OCI-LY1 (cell line): ENCODE measurements at regions not wholly inside any gene's neighbourhood (a gene's known extent, or its start where the extent isn't known, plus 50 kb on each side); places are given as distances from the start of the nearest gene placed in this dataset.

Source experiments
- H2AFZ ChIP-seq: fragments of 200-600 bp; sonication (generic), shearing (Covaris generic); 2 replicates; pipeline ENCODE4 v1.6.0; 2014; ENCODE audit warnings: antibody characterized with exemption, mild to moderate bottlenecking, low read length
- H3F3A ChIP-seq: fragments of 200-600 bp; sonication (generic), shearing (Covaris generic); 2 replicates; pipeline ENCODE4 v1.6.0; 2014; ENCODE audit warnings: mild to moderate bottlenecking, antibody characterized with exemption, low read length, moderate library complexity; ENCODE audit not compliant: insufficient read depth
- H3K27ac ChIP-seq: fragments of 200-600 bp; sonication (generic); 2 replicates; pipeline ENCODE4 v1.5.1; 2014; ENCODE audit warnings: low read length, mixed run types, mild to moderate bottlenecking, low read depth; ENCODE audit not compliant: poor library complexity, severe bottlenecking
- H3K27me3 ChIP-seq: fragments of 200-600 bp; sonication (generic); 2 replicates; pipeline ENCODE4 v1.6.0; 2014; ENCODE audit warnings: antibody characterized with exemption, mild to moderate bottlenecking, low read length, moderate library complexity; ENCODE audit not compliant: insufficient read depth
- H3K36me3 ChIP-seq: fragments of 200-600 bp; sonication (generic); 2 replicates; pipeline ENCODE4 v1.6.1; 2014; ENCODE audit warnings: mild to moderate bottlenecking, antibody characterized with exemption, low read length, moderate library complexity, mixed read lengths; ENCODE audit not compliant: insufficient read depth
- H3K4me1 ChIP-seq: fragments of 200-600 bp; sonication (generic); 2 replicates; pipeline ENCODE4 v1.5.1; 2014; ENCODE audit warnings: mild to moderate bottlenecking, low read length, moderate library complexity; ENCODE audit not compliant: insufficient read depth, severe bottlenecking
- H3K4me2 ChIP-seq: fragments of 200-600 bp; sonication (generic), shearing (Covaris generic); 2 replicates; pipeline ENCODE4 v1.6.1; 2014; ENCODE audit warnings: low read length
- H3K4me3 ChIP-seq: fragments of 200-600 bp; sonication (generic); 2 replicates; pipeline ENCODE4 v1.5.1; 2014; ENCODE audit warnings: low read length, low read depth, mild to moderate bottlenecking, mixed read lengths; ENCODE audit not compliant: poor library complexity, severe bottlenecking
- H3K79me2 ChIP-seq: fragments of 200-600 bp; shearing (Covaris generic); 2 replicates; pipeline ENCODE4 v1.6.1; 2016; ENCODE audit warnings: mixed run types, low read length, mixed read lengths; ENCODE audit not compliant: insufficient read depth
- H3K9ac ChIP-seq: fragments of 200-600 bp; sonication (generic), shearing (Covaris generic); 2 replicates; pipeline ENCODE4 v1.6.1; 2014; ENCODE audit warnings: mild to moderate bottlenecking, low read length, mixed read lengths
- H3K9me2 ChIP-seq: fragments of 200-600 bp; sonication (generic), shearing (Covaris generic); 2 replicates; pipeline ENCODE4 v1.6.1; 2014; ENCODE audit warnings: low read depth, mild to moderate bottlenecking, low read length, mixed read lengths
- H3K9me3 ChIP-seq: fragments of 200-600 bp; shearing (Covaris generic); 2 replicates; pipeline ENCODE4 v1.6.1; 2014; ENCODE audit warnings: low read length, mixed read lengths
- H4K20me1 ChIP-seq: fragments of 200-600 bp; sonication (generic), shearing (Covaris generic); 2 replicates; pipeline ENCODE4 v1.6.0; 2016; ENCODE audit warnings: mild to moderate bottlenecking, low read length; ENCODE audit not compliant: insufficient read depth
- CTCF ChIP-seq: fragments of 200-600 bp; sonication (generic), shearing (Covaris generic); IDR thresholded peaks from 2 replicates; pipeline ENCODE4 v1.5.1; 2017; ENCODE audit warnings: mild to moderate bottlenecking, antibody characterized with exemption, low read length, moderate library complexity, mixed read lengths
- EZH2 ChIP-seq: fragments of 200-600 bp; sonication (generic), shearing (Covaris generic); IDR thresholded peaks from 2 replicates; pipeline ENCODE4 v1.8.0; 2017; ENCODE audit warnings: borderline replicate concordance, mixed run types, mild to moderate bottlenecking, antibody characterized with exemption, low read length, moderate library complexity, mixed read lengths

GRCh38 chr5:74063346-74063745 is 437.4 kb downstream of the ARHGEF28 start:
- no peak overlapping the region for H2AFZ ChIP-seq

DNA sequence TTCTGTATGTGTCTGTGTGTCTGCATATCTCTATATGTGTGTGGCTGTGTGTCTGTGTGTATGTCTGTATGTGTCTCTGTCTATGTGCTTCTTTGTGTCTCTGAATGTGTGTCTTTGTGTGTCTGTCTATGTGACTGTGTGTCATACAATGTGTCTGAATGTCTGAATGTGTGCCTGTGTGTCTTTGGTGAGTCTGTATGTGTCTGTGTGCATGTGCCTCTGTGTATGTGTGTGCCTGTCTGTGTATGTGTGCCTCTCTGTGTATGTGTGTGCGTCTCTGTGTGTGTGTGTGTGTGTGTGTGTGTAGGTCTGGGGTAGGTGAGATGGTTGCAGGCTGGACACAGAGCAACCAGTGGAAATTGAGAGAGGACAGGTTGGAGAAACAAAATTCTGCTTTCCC is 435.3 kb downstream of the ARHGEF28 start:
- no peak overlapping the region for H3K4me3 ChIP-seq
- H3K4me1 ChIP-seq, result no peaks in the 10 kb centered on the region
- peaks cover 4% of the 10 kb centered on the region; the same call in 1 of the 2 replicates for H3K27me3 ChIP-seq
- no peaks in the 10 kb centered on the region for H3K79me2 ChIP-seq
- H3K9me2 ChIP-seq, result no peaks in the 10 kb centered on the region
- no peaks in the 10 kb centered on the region for H3K36me3 ChIP-seq
- H3K27ac ChIP-seq, result no peak overlapping the region
- H2AFZ ChIP-seq, result no peak overlapping the region
- no peaks in the 10 kb centered on the region for H3F3A ChIP-seq
- no peaks in the 10 kb centered on the region for H3K9me3 ChIP-seq
- H3K4me2 ChIP-seq, result no peak overlapping the region
- no peak for TF ChIP-seq CTCF
- no peak for TF ChIP-seq EZH2
- H4K20me1 ChIP-seq, result no peaks in the 10 kb centered on the region
- H3K9ac ChIP-seq, result no peak overlapping the region

More at GRCh38 chr5:74063346-74063745, 437.4 kb downstream of the ARHGEF28 start:
- Histone ChIP-seq H3K36me3 (no peaks in the 10 kb centered on the region), H3K4me1 (no peaks in the 10 kb centered on the region), H3K9me2 (no peaks in the 10 kb centered on the region), H3K27me3 (no peaks in the 10 kb centered on the region), H4K20me1 (no peaks in the 10 kb centered on the region), H3K27ac (no peak overlapping the region), H3K9me3 (no peaks in the 10 kb centered on the region), H3K79me2 (no peaks in the 10 kb centered on the region), H3F3A (no peaks in the 10 kb centered on the region), H3K4me3 (no peak overlapping the region), H3K9ac (no peak overlapping the region), H3K4me2 (no peak overlapping the region)
- TF ChIP-seq CTCF, result no peak

GRCh38 chr5:74059706-74060105 is 433.7 kb downstream of the ARHGEF28 start:
- H3K4me1 ChIP-seq, result no peaks in the 10 kb centered on the region
- H3K4me3 ChIP-seq, result no peak overlapping the region
- no peak overlapping the region for H3K4me2 ChIP-seq
- no peaks in the 10 kb centered on the region for H3F3A ChIP-seq
- H3K36me3 ChIP-seq, result no peaks in the 10 kb centered on the region
- no peaks in the 10 kb centered on the region for H4K20me1 ChIP-seq
- no peaks in the 10 kb centered on the region for H3K79me2 ChIP-seq
- no peaks in the 10 kb centered on the region for H3K9me3 ChIP-seq
- no peaks in the 10 kb centered on the region for H3K9me2 ChIP-seq
- no peak overlapping the region for H2AFZ ChIP-seq
- peaks cover 4% of the 10 kb centered on the region; the same call in 1 of the 2 replicates for H3K27me3 ChIP-seq
- no peak overlapping the region for H3K27ac ChIP-seq
- TF ChIP-seq EZH2, result no peak
- TF ChIP-seq CTCF, result no peak
- no peak overlapping the region for H3K9ac ChIP-seq
